Hepatocyte (in vitro differentiated cells): ENCODE measurements at regions not wholly inside any gene's neighbourhood (a gene's known extent, or its start where the extent isn't known, plus 50 kb on each side); places are given as distances from the start of the nearest gene placed in this dataset.

Experiments
- CTCF ChIP-seq: fragments of 200-600 bp; sonication (generic); IDR thresholded peaks from 2 replicates; pipeline ENCODE4 v1.5.1; 2016; ENCODE audit warnings: antibody characterized with exemption, mild to moderate bottlenecking; ENCODE audit not compliant: poor library complexity
- EZH2 ChIP-seq: fragments of 200-600 bp; sonication (generic); IDR thresholded peaks from 2 replicates; pipeline ENCODE4 v1.6.1; 2016; ENCODE audit warnings: antibody characterized with exemption, mild to moderate bottlenecking, borderline replicate concordance
- EZH2phosphoT487 ChIP-seq: fragments of 200-600 bp; sonication (generic); IDR thresholded peaks from one replicate; pipeline ENCODE4 v1.6.1; 2018; ENCODE audit warnings: antibody characterized with exemption, mild to moderate bottlenecking, low read depth, moderate library complexity; ENCODE audit not compliant: unreplicated experiment, severe bottlenecking

GRCh38 chrX:40333344-40333743, 235.6 kb upstream of the BCOR start:
- TF ChIP-seq CTCF (no peak), EZH2 (no peak), EZH2phosphoT487 (no peak)
